CD4-positive, alpha-beta memory T cell (primary cell): ENCODE measurements at regions not wholly inside any gene's neighbourhood (a gene's known extent, or its start where the extent isn't known, plus 50 kb on each side); places are given as distances from the start of the nearest gene placed in this dataset.

ENCODE experiments used
- CTCF ChIA-PET: fragments of 350-600 bp; sonication (Branson Sonifier 250); formaldehyde crosslinking; loops from one replicate; lab custom pipeline; 2021; ENCODE audit warnings: inconsistent platforms; ENCODE audit not compliant: partially characterized antibody; lab: Charles Lee
- POLR2A ChIA-PET: fragments of 350-600 bp; sonication (Branson Sonifier 250); formaldehyde crosslinking; loops from one replicate; lab custom pipeline; 2021; ENCODE audit not compliant: partially characterized antibody; lab: Charles Lee
- DNase-seq, 5 donors: peaks; one replicate each; pipeline versions ENCODE4 v3.0.0 to v3.0.0-alpha.2; 2020 to 2022; ENCODE audit warnings: mixed read lengths in 1 of 5
- H3K27ac ChIP-seq: one replicate; pipeline ENCODE4 v1.7.0; 2013; ENCODE audit warnings: low read depth, low read length
- H3K27me3 ChIP-seq: 2 replicates; pipeline ENCODE4 v1.7.0; 2013; ENCODE audit warnings: mild to moderate bottlenecking, low read length, moderate library complexity; ENCODE audit not compliant: insufficient read depth
- H3K36me3 ChIP-seq: 2 replicates; pipeline ENCODE4 v1.7.0; 2013; ENCODE audit warnings: mild to moderate bottlenecking, low read length, moderate library complexity; ENCODE audit not compliant: insufficient read depth
- H3K4me1 ChIP-seq: 2 replicates; pipeline ENCODE4 v1.7.0; 2013; ENCODE audit warnings: mild to moderate bottlenecking, low read length, moderate library complexity; ENCODE audit not compliant: insufficient read depth
- H3K4me3 ChIP-seq, 2 donors: one replicate each; pipeline ENCODE4 v1.7.0; 2013; ENCODE audit warnings: low read length in 2 of 2, mild to moderate bottlenecking in 1 of 2
- H3K9me3 ChIP-seq, 2 donors: one replicate each; pipeline ENCODE4 v1.7.0; 2013; ENCODE audit warnings: low read length in 2 of 2, control low read depth in 1 of 2; ENCODE audit not compliant: control insufficient read depth in 1 of 2
- H3K27ac Mint-ChIP-seq, 7 donors: one replicate each; pipeline ENCODE4 v1.8.0; 2020 to 2021; ENCODE audit warnings: mixed read lengths in 7 of 7, mild to moderate bottlenecking in 6 of 7, inconsistent platforms in 3 of 7, moderate library complexity in 3 of 7
- H3K27me3 Mint-ChIP-seq, 2 donors: one replicate each; pipeline ENCODE4 v1.8.0; 2020 to 2021; ENCODE audit warnings: mixed read lengths in 2 of 2
- H3K36me3 Mint-ChIP-seq, 2 donors: one replicate each; pipeline ENCODE4 v1.8.0; 2020 to 2021; ENCODE audit warnings: mixed read lengths in 2 of 2, inconsistent platforms in 1 of 2, mild to moderate bottlenecking in 1 of 2
- H3K4me1 Mint-ChIP-seq, 4 donors: one replicate each; pipeline ENCODE4 v1.8.0; 2020 to 2021; ENCODE audit warnings: mixed read lengths in 4 of 4, mild to moderate bottlenecking in 1 of 4
- H3K4me3 Mint-ChIP-seq, 8 donors: one replicate each; pipeline ENCODE4 v1.8.0; 2020 to 2021; ENCODE audit warnings: mixed read lengths in 8 of 8, mild to moderate bottlenecking in 7 of 8, moderate library complexity in 6 of 8, inconsistent platforms in 3 of 8
- H3K9me3 Mint-ChIP-seq, 8 donors: one replicate each; pipeline ENCODE4 v1.8.0; 2020 to 2021; ENCODE audit warnings: mixed read lengths in 8 of 8, mild to moderate bottlenecking in 5 of 8, inconsistent platforms in 3 of 8, moderate library complexity in 1 of 8
- intact Hi-C: fragments of 100-400 bp; cut with micrococcal nuclease; formaldehyde crosslinking; loops from one replicate; pipeline ENCODE4 v1.15.1; 2023

DNA sequence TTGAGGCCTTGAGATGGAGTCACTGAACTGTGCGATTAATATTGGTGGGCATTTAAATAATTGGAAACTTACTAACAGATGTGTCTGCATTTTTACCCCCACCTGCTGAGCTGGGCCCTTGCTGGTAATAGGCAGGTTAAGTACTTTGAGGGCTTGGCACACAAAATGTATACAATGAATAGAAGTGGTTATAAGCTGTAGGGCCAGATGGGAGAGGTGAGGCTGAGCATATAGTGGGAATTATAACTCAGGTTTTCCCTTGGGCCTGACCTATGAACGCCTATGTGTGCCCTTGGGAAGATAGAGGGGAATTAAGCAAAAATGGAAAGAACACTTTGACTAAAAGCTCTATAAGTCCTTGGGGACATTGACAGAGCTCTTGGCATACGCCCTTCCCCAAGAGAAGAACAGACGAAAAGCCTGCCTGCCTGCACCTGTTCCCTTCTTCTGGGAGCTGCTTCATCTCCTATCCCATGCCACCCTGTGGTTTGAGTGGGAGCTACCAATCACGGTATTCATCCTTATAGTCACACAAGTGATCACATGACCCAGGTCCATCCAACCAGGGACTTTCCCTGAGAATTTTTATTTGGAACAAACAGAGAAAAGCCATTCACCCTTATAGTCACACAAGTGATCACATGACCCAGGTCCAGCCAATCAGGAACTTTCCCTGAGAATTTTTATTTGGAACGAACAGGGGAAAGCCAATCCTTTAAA, 260.7 kb upstream of the CSF3R start:
- peaks cover 7 to 12% of the 10 kb centered on the region in 2 donors for H3K27me3 Mint-ChIP-seq
- intact Hi-C loops, result no loop called here
- CTCF ChIA-PET, result no interaction called here
- Histone ChIP-seq H3K9me3 (no peaks in the 10 kb centered on the region), H3K36me3 (no peaks in the 10 kb centered on the region), H3K4me1 (no peaks in the 10 kb centered on the region), H3K27ac (no peak overlapping the region), H3K4me3 (no peak overlapping the region), H3K27me3 (peaks cover 5% of the 10 kb centered on the region)
- peaks cover 0 to 4% (median 0%) of the 10 kb centered on the region in 8 donors for H3K9me3 Mint-ChIP-seq
- H3K36me3 Mint-ChIP-seq, result no peaks in the 10 kb centered on the region
- H3K27ac Mint-ChIP-seq, result no peak overlapping the region
- no peaks in the 10 kb centered on the region for H3K4me1 Mint-ChIP-seq
- no peak overlapping the region for H3K4me3 Mint-ChIP-seq
- POLR2A ChIA-PET, result interaction anchor here (0.6 kb wide), 1 partner anchor 1819 kb away, joined by 3 read pairs; no protein-coding TSS in a partner anchor
- DNase-seq, result no peak

DNA sequence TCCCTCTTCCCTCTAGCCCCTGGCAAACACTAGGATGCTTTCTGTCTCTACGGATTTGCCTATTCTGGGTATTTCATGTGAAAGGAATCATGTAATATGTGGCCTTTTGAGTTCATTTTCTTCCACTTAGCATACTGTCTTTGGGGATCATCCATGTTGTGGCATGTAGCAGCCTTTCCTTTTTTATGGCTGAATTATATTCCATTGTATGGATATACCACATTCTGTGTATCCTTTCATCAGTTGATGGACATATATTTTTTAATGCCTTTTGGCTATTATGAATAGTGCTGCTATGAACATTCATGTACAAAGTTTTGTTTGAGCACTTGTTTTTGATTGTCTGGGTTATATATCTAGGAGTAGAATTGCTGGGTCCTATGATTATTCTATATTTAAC, 258.4 kb upstream of the CSF3R start:
- Mint-ChIP-seq H3K27ac (no peak overlapping the region), H3K36me3 (no peaks in the 10 kb centered on the region), H3K4me1 (no peaks in the 10 kb centered on the region), H3K27me3 (peaks cover 16 to 28% of the 10 kb centered on the region in 2 donors), H3K4me3 (no peak overlapping the region), H3K9me3 (peaks cover 0 to 4% (median 0%) of the 10 kb centered on the region in 8 donors)
- Histone ChIP-seq H3K27ac (no peak overlapping the region), H3K27me3 (peaks cover 5% of the 10 kb centered on the region), H3K36me3 (no peaks in the 10 kb centered on the region), H3K9me3 (no peaks in the 10 kb centered on the region), H3K4me3 (no peak overlapping the region), H3K4me1 (no peaks in the 10 kb centered on the region)
- DNase-seq, result no peak
- CTCF ChIA-PET, result no interaction called here
- intact Hi-C loops, result no loop called here
- POLR2A ChIA-PET, result no interaction called here

DNA sequence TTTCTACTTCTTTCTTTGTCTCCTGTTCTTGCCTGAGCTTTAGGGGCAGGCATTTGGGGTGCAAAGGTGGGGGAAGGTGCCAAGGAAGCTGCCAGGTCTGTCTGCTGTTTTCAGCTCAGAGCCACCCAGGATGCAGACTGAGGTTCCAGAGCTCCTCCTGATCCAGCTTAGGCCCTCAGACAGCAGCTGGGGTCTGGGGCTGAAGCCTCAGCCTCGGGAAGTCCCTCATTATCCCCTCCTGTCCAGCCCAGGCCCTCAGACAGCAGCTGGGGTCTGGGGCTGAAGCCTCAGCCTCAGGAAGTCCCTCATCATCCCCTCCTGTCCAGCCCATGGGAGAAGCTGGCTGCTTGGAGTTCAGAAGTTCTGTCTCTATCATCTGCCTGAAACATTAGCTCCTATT, 257.7 kb upstream of the CSF3R start:
- ChIA-PET POLR2A (no interaction called here), CTCF (no interaction called here)
- peaks cover 15 to 31% of the 10 kb centered on the region in 2 donors for H3K27me3 Mint-ChIP-seq
- intact Hi-C loops, result no loop called here
- Histone ChIP-seq H3K4me3 (no peak overlapping the region), H3K9me3 (no peaks in the 10 kb centered on the region), H3K4me1 (no peaks in the 10 kb centered on the region), H3K36me3 (no peaks in the 10 kb centered on the region), H3K27ac (no peak overlapping the region), H3K27me3 (peaks cover 5% of the 10 kb centered on the region)
- no peaks in the 10 kb centered on the region for H3K36me3 Mint-ChIP-seq
- DNase-seq, result no peak
- H3K4me3 Mint-ChIP-seq, result no peak overlapping the region
- no peaks in the 10 kb centered on the region for H3K4me1 Mint-ChIP-seq
- H3K9me3 Mint-ChIP-seq, result peaks cover 0 to 4% (median 0%) of the 10 kb centered on the region in 8 donors
- no peak overlapping the region for H3K27ac Mint-ChIP-seq

DNA sequence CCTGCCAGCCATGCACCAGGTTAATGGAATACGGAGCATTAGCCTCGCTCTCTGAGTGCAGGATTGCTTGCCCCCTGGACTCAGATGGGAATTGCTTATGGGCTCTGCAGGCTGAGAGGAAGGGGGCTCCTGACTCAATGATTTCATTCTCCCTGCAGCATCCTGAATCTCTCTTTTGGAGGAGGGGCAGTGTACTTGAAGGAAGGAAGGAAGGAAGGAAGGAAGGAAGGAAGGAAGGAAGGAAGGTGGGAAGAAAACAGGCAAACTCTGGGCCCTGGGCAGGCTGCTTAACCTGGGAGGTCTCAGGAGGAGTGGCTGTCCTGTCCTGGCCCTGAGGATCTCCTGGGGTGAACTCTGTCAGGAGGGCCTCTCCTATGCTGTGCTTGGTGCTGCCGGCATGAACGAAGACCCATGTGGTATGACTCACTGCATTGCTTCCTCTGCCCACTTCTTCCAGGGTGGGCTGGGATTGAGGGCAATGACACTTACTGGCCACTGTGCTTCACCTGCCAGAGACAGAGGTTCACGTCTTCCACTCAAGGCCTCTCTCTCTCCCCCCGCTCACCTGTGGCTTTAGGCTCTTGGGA, 257.1 kb upstream of the CSF3R start:
- CTCF ChIA-PET, result no interaction called here
- H3K27ac Mint-ChIP-seq, result peak overlapping the region in 1 of 7 donors; percentile 84
- Histone ChIP-seq H3K27me3 (peaks cover 5% of the 10 kb centered on the region), H3K4me1 (no peaks in the 10 kb centered on the region), H3K27ac (no peak overlapping the region), H3K4me3 (no peak overlapping the region), H3K36me3 (no peaks in the 10 kb centered on the region), H3K9me3 (no peaks in the 10 kb centered on the region)
- intact Hi-C loops, result no loop called here
- POLR2A ChIA-PET, result no interaction called here
- no peaks in the 10 kb centered on the region for H3K36me3 Mint-ChIP-seq
- H3K4me1 Mint-ChIP-seq, result no peaks in the 10 kb centered on the region
- H3K9me3 Mint-ChIP-seq, result peaks cover 0 to 4% (median 0%) of the 10 kb centered on the region in 8 donors
- DNase-seq, result no peak
- peaks cover 16 to 37% of the 10 kb centered on the region in 2 donors for H3K27me3 Mint-ChIP-seq
- H3K4me3 Mint-ChIP-seq, result no peak overlapping the region

DNA sequence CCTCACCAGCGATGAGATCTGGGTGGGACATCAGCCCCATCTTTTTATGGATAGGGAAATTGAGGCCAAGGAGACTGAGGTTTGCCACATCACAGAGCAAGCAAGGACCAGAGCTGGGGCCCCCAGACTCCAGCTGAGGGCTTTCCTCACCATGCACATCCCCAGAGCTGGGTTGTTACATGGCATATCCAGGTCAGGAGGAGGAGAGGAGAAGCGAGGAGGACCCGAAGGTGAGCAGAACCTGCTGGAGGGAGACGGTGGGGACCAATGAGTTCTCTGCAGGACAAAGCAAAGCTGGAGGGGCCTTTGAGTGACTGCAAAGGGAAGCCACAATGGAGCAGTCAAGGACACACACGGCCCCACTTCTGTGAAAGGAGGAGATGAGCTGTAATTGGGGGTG, 255.5 kb upstream of the CSF3R start:
- H3K27me3 Mint-ChIP-seq, result peaks cover 23 to 40% of the 10 kb centered on the region in 2 donors

DNA sequence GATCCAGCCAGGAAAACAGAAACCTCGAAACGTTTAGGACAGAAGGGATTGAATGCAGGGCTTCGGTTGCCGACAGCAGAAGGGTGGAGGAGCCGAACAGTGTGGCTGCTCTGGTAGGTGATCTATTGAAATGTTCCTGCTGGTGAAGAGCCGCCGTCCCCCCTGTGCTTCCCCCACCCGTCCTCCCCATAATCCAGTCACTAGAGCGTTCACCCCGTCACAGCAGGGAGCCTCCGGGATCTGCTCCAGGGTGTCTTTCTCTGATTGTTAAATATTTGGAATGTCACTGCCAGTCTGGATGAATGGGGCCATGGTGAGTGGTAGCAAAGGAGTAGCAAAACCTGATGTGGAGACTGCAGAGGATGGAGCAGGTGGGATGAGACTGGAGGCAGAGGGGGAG, 255.1 kb upstream of the CSF3R start:
- Mint-ChIP-seq H3K27ac (no peak overlapping the region), H3K36me3 (no peaks in the 10 kb centered on the region), H3K4me3 (no peak overlapping the region), H3K4me1 (no peaks in the 10 kb centered on the region), H3K27me3 (peaks cover 23 to 40% of the 10 kb centered on the region in 2 donors), H3K9me3 (peaks cover 0 to 4% (median 0%) of the 10 kb centered on the region in 8 donors)
- Histone ChIP-seq H3K27ac (no peak overlapping the region), H3K4me3 (no peak overlapping the region), H3K36me3 (no peaks in the 10 kb centered on the region), H3K9me3 (no peaks in the 10 kb centered on the region), H3K27me3 (peaks cover 5% of the 10 kb centered on the region), H3K4me1 (no peaks in the 10 kb centered on the region)
- DNase-seq, result no peak
- intact Hi-C loops, result no loop called here
- CTCF ChIA-PET, result no interaction called here
- POLR2A ChIA-PET, result no interaction called here

More for the DNA sequence above, 255.5 kb upstream of the CSF3R start:
- POLR2A ChIA-PET, result no interaction called here
- H3K27ac Mint-ChIP-seq, result no peak overlapping the region
- no peak for DNase-seq
- peaks cover 5% of the 10 kb centered on the region for H3K27me3 ChIP-seq
- peaks cover 0 to 4% (median 0%) of the 10 kb centered on the region in 8 donors for H3K9me3 Mint-ChIP-seq
- H3K4me1 ChIP-seq, result no peaks in the 10 kb centered on the region
- H3K36me3 Mint-ChIP-seq, result no peaks in the 10 kb centered on the region
- H3K4me1 Mint-ChIP-seq, result no peaks in the 10 kb centered on the region
- no peaks in the 10 kb centered on the region for H3K36me3 ChIP-seq
- H3K4me3 Mint-ChIP-seq, result no peak overlapping the region
- no peaks in the 10 kb centered on the region for H3K9me3 ChIP-seq
- no peak overlapping the region for H3K4me3 ChIP-seq
- H3K27ac ChIP-seq, result no peak overlapping the region
- intact Hi-C loops, result no loop called here
- CTCF ChIA-PET, result no interaction called here

DNA sequence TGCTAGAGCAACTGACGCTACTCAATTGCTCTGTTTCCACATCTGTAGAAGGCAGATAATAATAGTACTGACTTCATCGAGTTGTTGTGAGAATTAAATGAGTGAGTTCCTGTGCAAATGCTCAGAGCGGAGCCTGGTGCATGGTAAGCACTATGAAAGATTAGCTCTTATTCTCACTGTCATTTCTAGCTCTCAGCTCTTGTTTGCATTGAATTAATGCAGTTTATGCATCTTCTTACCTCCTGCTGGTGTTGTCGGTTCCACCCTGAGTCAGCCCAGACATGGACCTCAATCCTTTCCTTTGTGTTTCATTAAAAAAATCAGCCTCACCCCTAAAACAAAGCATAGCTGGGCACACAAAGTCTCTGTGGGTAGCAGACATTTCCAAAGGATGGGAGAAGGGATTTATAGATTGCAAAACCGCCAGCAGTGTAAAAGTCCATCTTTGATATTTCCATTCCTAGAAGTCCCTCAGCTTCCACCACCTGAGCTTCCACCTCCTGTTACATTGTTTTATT, 254.4 kb upstream of the CSF3R start:
- Mint-ChIP-seq H3K9me3 (peaks cover 0 to 4% (median 0%) of the 10 kb centered on the region in 8 donors), H3K27me3 (peaks cover 23 to 46% of the 10 kb centered on the region in 2 donors), H3K4me3 (no peak overlapping the region), H3K36me3 (no peaks in the 10 kb centered on the region), H3K4me1 (no peaks in the 10 kb centered on the region), H3K27ac (no peak overlapping the region)
- ChIA-PET CTCF (no interaction called here), POLR2A (no interaction called here)
- Histone ChIP-seq H3K27me3 (peaks cover 5% of the 10 kb centered on the region), H3K36me3 (no peaks in the 10 kb centered on the region), H3K27ac (no peak overlapping the region), H3K4me1 (no peaks in the 10 kb centered on the region), H3K9me3 (no peaks in the 10 kb centered on the region), H3K4me3 (no peak overlapping the region)
- DNase-seq, result no peak
- intact Hi-C loops, result no loop called here
